Lower leg skin (tissue), 3 donors: ENCODE measurements at regions not wholly inside any gene's neighbourhood (a gene's known extent, or its start where the extent isn't known, plus 50 kb on each side); places are given as distances from the start of the nearest gene placed in this dataset.

Experiments used
- POLR2A ChIP-seq, 2 donors: fragments of 450-650 bp; IDR thresholded peaks; one replicate each; pipeline ENCODE4 v1.6.1; 2016 to 2017; ENCODE audit warnings: antibody characterized with exemption in 2 of 2, mild to moderate bottlenecking in 1 of 2, moderate library complexity in 1 of 2
- TF ChIP-seq, protein P1 (sequence below), 3 donors: fragments of 450-650 bp; IDR thresholded peaks; one replicate each; pipeline ENCODE4 v1.5.1; 2016; ENCODE audit warnings: antibody characterized with exemption in 3 of 3, mild to moderate bottlenecking in 3 of 3, moderate library complexity in 2 of 3

DNA sequence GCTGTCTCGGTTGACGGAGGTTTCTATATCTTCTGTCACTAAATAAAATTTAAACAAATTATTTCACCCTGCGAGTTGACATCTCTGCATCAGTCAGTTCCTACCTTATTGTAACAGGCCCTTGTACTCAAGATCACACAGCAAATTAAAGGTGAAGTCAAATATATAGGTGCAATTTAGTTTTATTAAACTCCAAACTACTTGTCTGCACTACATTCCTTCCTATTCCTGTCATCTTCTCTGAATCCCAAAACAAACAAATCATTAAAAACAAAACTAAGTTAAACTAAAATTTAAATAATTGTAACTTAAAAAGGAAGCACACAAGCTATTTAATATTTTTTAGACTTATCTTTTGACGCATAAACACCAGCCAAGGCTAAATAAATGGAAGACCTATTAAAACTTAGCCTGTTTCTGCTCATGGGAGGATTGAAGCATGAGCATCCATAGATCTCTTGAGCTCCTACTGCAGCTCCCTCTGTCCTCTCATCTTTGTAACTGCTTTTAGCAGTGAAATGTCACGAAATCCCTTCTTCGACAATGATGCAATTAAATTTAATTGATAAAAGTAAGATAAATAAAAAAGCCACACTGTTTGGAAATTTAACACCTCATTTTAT is 1152.3 kb upstream of the GJE1 start:
- TF ChIP-seq, protein P1, sequence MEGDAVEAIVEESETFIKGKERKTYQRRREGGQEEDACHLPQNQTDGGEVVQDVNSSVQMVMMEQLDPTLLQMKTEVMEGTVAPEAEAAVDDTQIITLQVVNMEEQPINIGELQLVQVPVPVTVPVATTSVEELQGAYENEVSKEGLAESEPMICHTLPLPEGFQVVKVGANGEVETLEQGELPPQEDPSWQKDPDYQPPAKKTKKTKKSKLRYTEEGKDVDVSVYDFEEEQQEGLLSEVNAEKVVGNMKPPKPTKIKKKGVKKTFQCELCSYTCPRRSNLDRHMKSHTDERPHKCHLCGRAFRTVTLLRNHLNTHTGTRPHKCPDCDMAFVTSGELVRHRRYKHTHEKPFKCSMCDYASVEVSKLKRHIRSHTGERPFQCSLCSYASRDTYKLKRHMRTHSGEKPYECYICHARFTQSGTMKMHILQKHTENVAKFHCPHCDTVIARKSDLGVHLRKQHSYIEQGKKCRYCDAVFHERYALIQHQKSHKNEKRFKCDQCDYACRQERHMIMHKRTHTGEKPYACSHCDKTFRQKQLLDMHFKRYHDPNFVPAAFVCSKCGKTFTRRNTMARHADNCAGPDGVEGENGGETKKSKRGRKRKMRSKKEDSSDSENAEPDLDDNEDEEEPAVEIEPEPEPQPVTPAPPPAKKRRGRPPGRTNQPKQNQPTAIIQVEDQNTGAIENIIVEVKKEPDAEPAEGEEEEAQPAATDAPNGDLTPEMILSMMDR (IDR thresholded peaks at IDR 0.05): no peak
- no peak for TF ChIP-seq POLR2A (IDR thresholded peaks at IDR 0.05)
